IMR-90 (cell line): ENCODE measurements at regions not wholly inside any gene's neighbourhood (a gene's known extent, or its start where the extent isn't known, plus 50 kb on each side); places are given as distances from the start of the nearest gene placed in this dataset.

Experiments
- ATAC-seq: fragments of 200-7000 bp; cut with Tn5 transposase; 2 replicates; pipeline ENCODE4 v1.9.1; 2020; ENCODE audit warnings: low read depth, mild to moderate bottlenecking, moderate library complexity
- BruUV-seq: library from RNA; stranded (reverse); fragments of 400-500 nt; replicated peaks from 2 replicates; lab custom pipeline; 2021; lab: Mats Ljungman, UMichigan
- CTCF ChIA-PET: fragments of 300-600 bp; formaldehyde crosslinking; extraction: SDS; loops from one replicate; lab custom pipeline; 2021; ENCODE audit warnings: antibody characterized with exemption; lab: Yijun Ruan, JAX
- POLR2A ChIA-PET: fragments of 300-600 bp; sonication (Branson Sonifier 250); formaldehyde crosslinking; loops from one replicate; lab custom pipeline; 2022; ENCODE audit warnings: antibody characterized with exemption; ENCODE audit not compliant: unreplicated experiment; lab: Charles Lee
- DNase-seq: peaks from one replicate; pipeline ENCODE4 v3.0.0; 2013
- H2AFZ ChIP-seq: replicated peaks from 2 replicates; pipeline ENCODE3; 2013; ENCODE audit warnings: low read length, mild to moderate bottlenecking; ENCODE audit not compliant: poor library complexity
- H2AK5ac ChIP-seq: 2 replicates; pipeline ENCODE4 v1.6.1; 2013; ENCODE audit warnings: low read depth, low read length, inconsistent platforms
- H2AK9ac ChIP-seq: replicated peaks from 2 replicates; pipeline ENCODE3; 2013; ENCODE audit warnings: mild to moderate bottlenecking, low read depth, low read length, moderate library complexity; ENCODE audit not compliant: poor library complexity
- H2BK120ac ChIP-seq: 2 replicates; pipeline ENCODE4 v1.6.1; 2013; ENCODE audit warnings: low read depth, low read length, inconsistent platforms
- H2BK15ac ChIP-seq: 3 replicates; pipeline ENCODE4 v1.6.1; 2013; ENCODE audit warnings: low read depth, low read length, inconsistent platforms
- H2BK20ac ChIP-seq: 2 replicates; pipeline ENCODE4 v1.6.1; 2013; ENCODE audit warnings: low read depth, mild to moderate bottlenecking, inconsistent platforms, low read length, moderate library complexity
- H2BK5ac ChIP-seq: 2 replicates; pipeline ENCODE4 v1.6.1; 2013; ENCODE audit warnings: mild to moderate bottlenecking, low read depth, low read length, inconsistent platforms; ENCODE audit not compliant: poor library complexity, severe bottlenecking
- H3K14ac ChIP-seq: replicated peaks from 2 replicates; pipeline ENCODE4 v1.6.1; 2013; ENCODE audit warnings: low read depth, low read length, inconsistent platforms
- H3K18ac ChIP-seq: 2 replicates; pipeline ENCODE4 v1.6.1; 2013; ENCODE audit warnings: low read depth, low read length, control low read depth
- H3K23ac ChIP-seq: 2 replicates; pipeline ENCODE4 v1.6.1; 2013; ENCODE audit warnings: low read depth, low read length, inconsistent platforms
- H3K27ac ChIP-seq: 2 replicates; pipeline ENCODE4 v1.5.1; 2013; ENCODE audit warnings: mild to moderate bottlenecking, control low read depth, low read length; ENCODE audit not compliant: insufficient read depth
- H3K27me3 ChIP-seq: 2 replicates; pipeline ENCODE4 v1.6.1; 2013; ENCODE audit warnings: low read length; ENCODE audit not compliant: control insufficient read depth, insufficient read depth
- H3K36me3 ChIP-seq: 2 replicates; pipeline ENCODE4 v1.6.1; 2013; ENCODE audit warnings: low read length, mixed read lengths; ENCODE audit not compliant: control insufficient read depth, insufficient read depth
- H3K4ac ChIP-seq: 2 replicates; pipeline ENCODE4 v1.6.1; 2013; ENCODE audit warnings: low read depth, low read length, inconsistent platforms
- H3K4me1 ChIP-seq: 2 replicates; pipeline ENCODE4 v1.6.1; 2013; ENCODE audit warnings: low read length, mixed read lengths; ENCODE audit not compliant: control insufficient read depth, insufficient read depth
- H3K4me2 ChIP-seq: 2 replicates; pipeline ENCODE4 v1.6.1; 2013; ENCODE audit warnings: low read depth, mild to moderate bottlenecking, control low read depth, low read length, moderate library complexity
- H3K4me3 ChIP-seq: 2 replicates; pipeline ENCODE4 v1.5.1; 2013; ENCODE audit warnings: low read depth, mild to moderate bottlenecking, control low read depth, low read length, moderate library complexity; ENCODE audit not compliant: insufficient read depth
- H3K56ac ChIP-seq: 2 replicates; pipeline ENCODE4 v1.6.1; 2013; ENCODE audit warnings: low read length, inconsistent platforms; ENCODE audit not compliant: insufficient read depth; ENCODE audit errors: extremely low read depth
- H3K79me1 ChIP-seq, 2 experiments: 2 replicates each; pipeline ENCODE4 v1.6.1; 2013; ENCODE audit warnings: low read length in 2 of 2, inconsistent platforms in 1 of 2, low read depth in 1 of 2
- H3K9ac ChIP-seq: 2 replicates; pipeline ENCODE4 v1.6.1; 2013; ENCODE audit warnings: low read depth, low read length, control low read depth
- H3K9me1 ChIP-seq: 2 replicates; pipeline ENCODE4 v1.6.1; 2013; ENCODE audit warnings: low read length, inconsistent platforms; ENCODE audit not compliant: insufficient read depth
- H3K9me3 ChIP-seq: 2 replicates; pipeline ENCODE4 v1.6.1; 2013; ENCODE audit warnings: low read length; ENCODE audit not compliant: control insufficient read depth, insufficient read depth
- H4K20me1 ChIP-seq: 2 replicates; pipeline ENCODE4 v1.6.1; 2013; ENCODE audit warnings: low read length, inconsistent platforms; ENCODE audit not compliant: insufficient read depth
- H4K5ac ChIP-seq: 2 replicates; pipeline ENCODE4 v1.6.1; 2013; ENCODE audit warnings: mild to moderate bottlenecking, low read depth, low read length, control low read depth
- H4K8ac ChIP-seq, 2 experiments: 2 replicates each; pipeline ENCODE4 v1.6.1; 2013; ENCODE audit warnings: low read depth in 2 of 2, low read length in 2 of 2, control low read depth in 1 of 2, inconsistent platforms in 1 of 2
- H4K91ac ChIP-seq: 2 replicates; pipeline ENCODE4 v1.6.1; 2013; ENCODE audit warnings: low read depth, low read length, inconsistent platforms; ENCODE audit not compliant: insufficient read depth
- BHLHE40 ChIP-seq: fragments of 150-350 bp; IDR thresholded peaks from 2 replicates; pipeline ENCODE4 v1.6.1; 2016; ENCODE audit warnings: mild to moderate bottlenecking, low read depth, low read length
- CEBPB ChIP-seq: IDR thresholded peaks from 2 replicates; pipeline ENCODE4 v1.6.1; 2012; ENCODE audit warnings: low read depth, low read length, improper control_type of control experiment
- CHD1 ChIP-seq: IDR thresholded peaks from 2 replicates; pipeline ENCODE4 v1.6.1; 2012; ENCODE audit warnings: low read depth, low read length, improper control_type of control experiment
- FOS ChIP-seq: fragments of 150-350 bp; IDR thresholded peaks from 2 replicates; pipeline ENCODE4 v1.6.1; 2016; ENCODE audit warnings: low read depth, low read length
- MAFK ChIP-seq: IDR thresholded peaks from 2 replicates; pipeline ENCODE4 v1.6.1; 2012; ENCODE audit warnings: low read depth, low read length, improper control_type of control experiment
- MAZ ChIP-seq: IDR thresholded peaks from 2 replicates; pipeline ENCODE4 v1.6.1; 2012; ENCODE audit warnings: low read depth, mild to moderate bottlenecking, low read length, improper control_type of control experiment, moderate library complexity, borderline replicate concordance
- MXI1 ChIP-seq: IDR thresholded peaks from 2 replicates; pipeline ENCODE4 v1.6.1; 2012; ENCODE audit warnings: low read depth, mild to moderate bottlenecking, low read length, moderate library complexity, borderline replicate concordance
- NFE2L2 ChIP-seq: fragments of 150-350 bp; IDR thresholded peaks from 2 replicates; pipeline ENCODE4 v1.6.1; 2016; ENCODE audit warnings: low read depth, mild to moderate bottlenecking, low read length
- POLR2A ChIP-seq: IDR thresholded peaks from 2 replicates; pipeline ENCODE4 v1.6.1; 2012; ENCODE audit warnings: mild to moderate bottlenecking, low read depth, low read length
- RAD21 ChIP-seq: IDR thresholded peaks from 2 replicates; pipeline ENCODE4 v1.6.1; 2012; ENCODE audit warnings: low read length, improper control_type of control experiment
- RCOR1 ChIP-seq: IDR thresholded peaks from 2 replicates; pipeline ENCODE4 v1.6.1; 2012; ENCODE audit warnings: mild to moderate bottlenecking, low read length, improper control_type of control experiment; ENCODE audit not compliant: insufficient replicate concordance
- RFX5 ChIP-seq: IDR thresholded peaks from 2 replicates; pipeline ENCODE4 v1.8.0; 2012; ENCODE audit warnings: low read depth, mild to moderate bottlenecking, low read length, moderate library complexity
- SMC3 ChIP-seq: fragments of 150-350 bp; IDR thresholded peaks from 2 replicates; pipeline ENCODE4 v1.6.1; 2016; ENCODE audit warnings: low read depth, mild to moderate bottlenecking, antibody characterized with exemption, low read length, moderate library complexity
- WGBS, 2 experiments: methylation state at CpG; one replicate each; pipeline versions ENCODE4 v1.1.5 to v1.1.7; 2013; ENCODE audit warnings: missing lambda C conversion rate in 2 of 2; ENCODE audit not compliant: insufficient read length in 1 of 2; ENCODE audit errors: extremely low coverage in 2 of 2; 5-methylcytosine and 5-hydroxymethylcytosine counted together
- dilution Hi-C: fragments of 300-500 bp; cut with HindIII; formaldehyde crosslinking; loops from one replicate; pipeline ENCODE4 v1.14.3; 2018; ENCODE audit warnings: low sequenced_read_pairs; ENCODE audit not compliant: unreplicated experiment
- in situ Hi-C: fragments of 300-500 bp; cut with MboI; formaldehyde crosslinking; loops from 3 replicates; pipeline ENCODE4 v1.14.3; 2019; ENCODE audit warnings: low sequenced_read_pairs, inconsistent platforms, mixed read lengths
- intact Hi-C: fragments of 100-400 bp; cut with micrococcal nuclease; formaldehyde crosslinking; loops from 2 replicates; pipeline ENCODE4 v1.10.0; 2022
- TF ChIP-seq, protein P1 (sequence below): conservative IDR thresholded peaks from 2 replicates; pipeline ENCODE4 v1.5.1; 2012; ENCODE audit warnings: mild to moderate bottlenecking, low read depth, low read length, improper control_type of control experiment
- TF ChIP-seq, protein P2 (sequence below): fragments of 150-350 bp; IDR thresholded peaks from 2 replicates; pipeline ENCODE4 v1.6.1; 2017; ENCODE audit warnings: mild to moderate bottlenecking, antibody characterized with exemption, low read length, low read depth
- TF ChIP-seq, protein P3 (sequence below): fragments of 150-350 bp; IDR thresholded peaks from 2 replicates; pipeline ENCODE4 v1.6.1; 2016; ENCODE audit warnings: low read depth, mild to moderate bottlenecking, low read length, moderate library complexity, borderline replicate concordance

DNA sequence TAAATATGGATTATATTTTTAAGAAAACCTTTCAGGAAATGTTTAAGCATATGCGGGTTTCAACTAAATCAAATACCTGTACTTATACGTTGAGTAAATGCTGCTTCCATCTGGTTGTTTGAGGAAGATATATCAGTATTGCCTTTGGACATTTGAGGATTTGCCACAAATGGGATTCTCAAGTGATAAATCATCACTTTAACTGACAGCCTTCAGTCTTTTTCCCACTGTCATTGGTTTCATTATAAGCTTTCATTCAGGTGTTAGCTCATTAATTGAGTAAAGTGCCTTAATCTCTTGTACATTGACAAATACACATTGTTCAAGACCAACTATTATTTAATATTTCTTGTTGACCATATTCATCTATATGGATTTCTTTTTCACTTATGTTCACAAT is 217.2 kb downstream of the EDEM1 start:
- Histone ChIP-seq H3K23ac (no peak overlapping the region), H2AK9ac (no peak overlapping the region), H3K14ac (no peak overlapping the region), H3K9me1 (no peaks in the 10 kb centered on the region), H3K4me3 (no peak overlapping the region), H3K27me3 (no peaks in the 10 kb centered on the region), H2BK120ac (no peak overlapping the region), H2BK5ac (no peak overlapping the region), H4K8ac (no peak overlapping the region), H3K9me3 (peaks cover 7% of the 10 kb centered on the region; the same call in 1 of the 2 replicates), H3K4me2 (no peak overlapping the region), H3K9ac (no peak overlapping the region), H4K91ac (no peak overlapping the region), H4K5ac (no peak overlapping the region), H2AFZ (no peak overlapping the region), H3K79me1 (no peaks in the 10 kb centered on the region), H3K27ac (no peak overlapping the region), H3K56ac (no peak overlapping the region), H3K36me3 (no peaks in the 10 kb centered on the region), H3K18ac (no peak overlapping the region), H2BK20ac (no peak overlapping the region), H2BK15ac (no peak overlapping the region), H3K4ac (no peak overlapping the region), H2AK5ac (no peak overlapping the region), H4K20me1 (no peaks in the 10 kb centered on the region), H3K4me1 (no peaks in the 10 kb centered on the region)
- intact Hi-C loops (no loop called here), in situ Hi-C loops (no loop called here), dilution Hi-C loops (no loop called here)
- ATAC-seq (no peak), DNase-seq (no peak)
- BruUV-seq, result no TSS peak
- ChIA-PET POLR2A (no interaction called here), CTCF (interaction anchor here (0.7 kb wide), 1 partner anchor 693 kb away, joined by 3 read pairs; no protein-coding TSS in a partner anchor)
- TF ChIP-seq, protein P1, sequence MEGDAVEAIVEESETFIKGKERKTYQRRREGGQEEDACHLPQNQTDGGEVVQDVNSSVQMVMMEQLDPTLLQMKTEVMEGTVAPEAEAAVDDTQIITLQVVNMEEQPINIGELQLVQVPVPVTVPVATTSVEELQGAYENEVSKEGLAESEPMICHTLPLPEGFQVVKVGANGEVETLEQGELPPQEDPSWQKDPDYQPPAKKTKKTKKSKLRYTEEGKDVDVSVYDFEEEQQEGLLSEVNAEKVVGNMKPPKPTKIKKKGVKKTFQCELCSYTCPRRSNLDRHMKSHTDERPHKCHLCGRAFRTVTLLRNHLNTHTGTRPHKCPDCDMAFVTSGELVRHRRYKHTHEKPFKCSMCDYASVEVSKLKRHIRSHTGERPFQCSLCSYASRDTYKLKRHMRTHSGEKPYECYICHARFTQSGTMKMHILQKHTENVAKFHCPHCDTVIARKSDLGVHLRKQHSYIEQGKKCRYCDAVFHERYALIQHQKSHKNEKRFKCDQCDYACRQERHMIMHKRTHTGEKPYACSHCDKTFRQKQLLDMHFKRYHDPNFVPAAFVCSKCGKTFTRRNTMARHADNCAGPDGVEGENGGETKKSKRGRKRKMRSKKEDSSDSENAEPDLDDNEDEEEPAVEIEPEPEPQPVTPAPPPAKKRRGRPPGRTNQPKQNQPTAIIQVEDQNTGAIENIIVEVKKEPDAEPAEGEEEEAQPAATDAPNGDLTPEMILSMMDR, result no peak
- TF ChIP-seq MAZ (no peak), MXI1 (no peak), SMC3 (no peak), POLR2A (no peak), NFE2L2 (no peak), CHD1 (no peak), RCOR1 (no peak), BHLHE40 (no peak), RAD21 (no peak), CEBPB (no peak), MAFK (no peak), FOS (no peak), RFX5 (no peak)
- TF ChIP-seq, protein P2, sequence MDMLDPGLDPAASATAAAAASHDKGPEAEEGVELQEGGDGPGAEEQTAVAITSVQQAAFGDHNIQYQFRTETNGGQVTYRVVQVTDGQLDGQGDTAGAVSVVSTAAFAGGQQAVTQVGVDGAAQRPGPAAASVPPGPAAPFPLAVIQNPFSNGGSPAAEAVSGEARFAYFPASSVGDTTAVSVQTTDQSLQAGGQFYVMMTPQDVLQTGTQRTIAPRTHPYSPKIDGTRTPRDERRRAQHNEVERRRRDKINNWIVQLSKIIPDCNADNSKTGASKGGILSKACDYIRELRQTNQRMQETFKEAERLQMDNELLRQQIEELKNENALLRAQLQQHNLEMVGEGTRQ, result no peak
- TF ChIP-seq, protein P3, sequence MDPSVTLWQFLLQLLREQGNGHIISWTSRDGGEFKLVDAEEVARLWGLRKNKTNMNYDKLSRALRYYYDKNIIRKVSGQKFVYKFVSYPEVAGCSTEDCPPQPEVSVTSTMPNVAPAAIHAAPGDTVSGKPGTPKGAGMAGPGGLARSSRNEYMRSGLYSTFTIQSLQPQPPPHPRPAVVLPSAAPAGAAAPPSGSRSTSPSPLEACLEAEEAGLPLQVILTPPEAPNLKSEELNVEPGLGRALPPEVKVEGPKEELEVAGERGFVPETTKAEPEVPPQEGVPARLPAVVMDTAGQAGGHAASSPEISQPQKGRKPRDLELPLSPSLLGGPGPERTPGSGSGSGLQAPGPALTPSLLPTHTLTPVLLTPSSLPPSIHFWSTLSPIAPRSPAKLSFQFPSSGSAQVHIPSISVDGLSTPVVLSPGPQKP, result no peak
- no CpG with 5 or more reads among the region's 2 CpGs for WGBS, 2 experiments
